Activated CD8-positive, alpha-beta T cell treated with anti-CD3 and anti-CD28 coated beads for 36 hours (primary cell): ENCODE measurements at regions not wholly inside any gene's neighbourhood (a gene's known extent, or its start where the extent isn't known, plus 50 kb on each side); places are given as distances from the start of the nearest gene placed in this dataset.

Source experiments
- ATAC-seq: fragments of 200-7000 bp; cut with Tn5 transposase; one replicate; pipeline ENCODE4 v1.10.0; 2021; ENCODE audit warnings: mild to moderate bottlenecking, moderate library complexity
- CTCF ChIA-PET: fragments of 350-600 bp; sonication (Branson Sonifier 250); formaldehyde crosslinking; loops from one replicate; lab custom pipeline; 2021; ENCODE audit warnings: antibody characterized with exemption; lab: Charles Lee
- POLR2A ChIA-PET: fragments of 350-600 bp; sonication (Branson Sonifier 250); formaldehyde crosslinking; loops from one replicate; lab custom pipeline; 2021; ENCODE audit warnings: antibody characterized with exemption; lab: Charles Lee
- DNase-seq: peaks from one replicate; pipeline ENCODE4 v3.0.0-alpha.2; 2020
- H3K27ac Mint-ChIP-seq: one replicate; pipeline ENCODE4 v1.8.0; 2021; ENCODE audit warnings: mild to moderate bottlenecking, mixed read lengths
- H3K27me3 Mint-ChIP-seq: one replicate; pipeline ENCODE4 v1.8.0; 2021; ENCODE audit warnings: mixed read lengths
- H3K36me3 Mint-ChIP-seq: one replicate; pipeline ENCODE4 v1.8.0; 2021; ENCODE audit warnings: low read depth, mixed read lengths
- H3K4me1 Mint-ChIP-seq: one replicate; pipeline ENCODE4 v1.8.0; 2021; ENCODE audit warnings: low read depth, mixed read lengths
- H3K4me3 Mint-ChIP-seq: one replicate; pipeline ENCODE4 v1.8.0; 2021; ENCODE audit warnings: mild to moderate bottlenecking, moderate library complexity, mixed read lengths
- H3K9me3 Mint-ChIP-seq: one replicate; pipeline ENCODE4 v1.8.0; 2021; ENCODE audit warnings: mixed read lengths
- intact Hi-C: fragments of 100-400 bp; cut with micrococcal nuclease; formaldehyde crosslinking; loops from one replicate; pipeline ENCODE4 v1.10.0; 2022
- TF ChIP-seq, protein P1 (sequence below): fragments of 200-600 bp; IDR thresholded peaks from one replicate; pipeline ENCODE4 v1.8.0; 2022; ENCODE audit warnings: antibody characterized with exemption, mild to moderate bottlenecking

DNA sequence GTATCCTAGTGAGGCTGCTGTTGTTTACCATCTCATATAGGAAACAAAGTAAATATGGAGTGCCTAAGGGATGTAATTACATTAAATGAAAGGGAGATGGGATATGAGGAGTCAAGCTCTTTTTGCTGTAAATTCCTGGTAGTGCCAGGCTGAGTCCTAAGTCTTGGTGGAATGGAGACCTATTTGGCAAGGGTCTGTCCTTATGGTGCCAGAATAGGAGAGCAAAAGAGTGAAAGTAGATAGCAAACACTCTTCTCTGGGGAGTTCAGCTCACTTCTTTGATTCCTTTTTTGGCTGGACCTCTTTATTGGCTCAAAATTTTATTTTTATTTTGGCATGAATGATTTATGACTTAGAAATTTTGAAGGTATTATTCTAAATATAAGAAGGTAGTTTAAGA lies 380.8 kb downstream of the TMEM232 start:
- POLR2A ChIA-PET = no interaction called here
- H3K9me3 Mint-ChIP-seq = no peaks in the 10 kb centered on the region
- H3K4me3 Mint-ChIP-seq = no peak overlapping the region

GRCh38 chr5:110346893-110347358 lies 379.5 kb downstream of the TMEM232 start:
- Mint-ChIP-seq H3K27ac (no peak overlapping the region), H3K36me3 (no peaks in the 10 kb centered on the region), H3K27me3 (no peaks in the 10 kb centered on the region), H3K4me3 (no peak overlapping the region), H3K4me1 (no peaks in the 10 kb centered on the region), H3K9me3 (no peaks in the 10 kb centered on the region)
- TF ChIP-seq, protein P1, sequence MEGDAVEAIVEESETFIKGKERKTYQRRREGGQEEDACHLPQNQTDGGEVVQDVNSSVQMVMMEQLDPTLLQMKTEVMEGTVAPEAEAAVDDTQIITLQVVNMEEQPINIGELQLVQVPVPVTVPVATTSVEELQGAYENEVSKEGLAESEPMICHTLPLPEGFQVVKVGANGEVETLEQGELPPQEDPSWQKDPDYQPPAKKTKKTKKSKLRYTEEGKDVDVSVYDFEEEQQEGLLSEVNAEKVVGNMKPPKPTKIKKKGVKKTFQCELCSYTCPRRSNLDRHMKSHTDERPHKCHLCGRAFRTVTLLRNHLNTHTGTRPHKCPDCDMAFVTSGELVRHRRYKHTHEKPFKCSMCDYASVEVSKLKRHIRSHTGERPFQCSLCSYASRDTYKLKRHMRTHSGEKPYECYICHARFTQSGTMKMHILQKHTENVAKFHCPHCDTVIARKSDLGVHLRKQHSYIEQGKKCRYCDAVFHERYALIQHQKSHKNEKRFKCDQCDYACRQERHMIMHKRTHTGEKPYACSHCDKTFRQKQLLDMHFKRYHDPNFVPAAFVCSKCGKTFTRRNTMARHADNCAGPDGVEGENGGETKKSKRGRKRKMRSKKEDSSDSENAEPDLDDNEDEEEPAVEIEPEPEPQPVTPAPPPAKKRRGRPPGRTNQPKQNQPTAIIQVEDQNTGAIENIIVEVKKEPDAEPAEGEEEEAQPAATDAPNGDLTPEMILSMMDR = no peak
- DNase-seq (no peak), ATAC-seq (no peak)
- intact Hi-C loops = no loop called here
- ChIA-PET CTCF (no interaction called here), POLR2A (no interaction called here)

More for the DNA sequence above, 380.8 kb downstream of the TMEM232 start:
- TF ChIP-seq, protein P1 = no peak
- Mint-ChIP-seq H3K27ac (no peak overlapping the region), H3K36me3 (no peaks in the 10 kb centered on the region), H3K4me1 (no peaks in the 10 kb centered on the region), H3K27me3 (no peaks in the 10 kb centered on the region)
- ATAC-seq (no peak), DNase-seq (no peak)
- CTCF ChIA-PET = interaction anchor here (0.7 kb wide), 1 partner anchor 9 kb away, joined by 3 read pairs; no protein-coding TSS in a partner anchor
- intact Hi-C loops = no loop called here

DNA sequence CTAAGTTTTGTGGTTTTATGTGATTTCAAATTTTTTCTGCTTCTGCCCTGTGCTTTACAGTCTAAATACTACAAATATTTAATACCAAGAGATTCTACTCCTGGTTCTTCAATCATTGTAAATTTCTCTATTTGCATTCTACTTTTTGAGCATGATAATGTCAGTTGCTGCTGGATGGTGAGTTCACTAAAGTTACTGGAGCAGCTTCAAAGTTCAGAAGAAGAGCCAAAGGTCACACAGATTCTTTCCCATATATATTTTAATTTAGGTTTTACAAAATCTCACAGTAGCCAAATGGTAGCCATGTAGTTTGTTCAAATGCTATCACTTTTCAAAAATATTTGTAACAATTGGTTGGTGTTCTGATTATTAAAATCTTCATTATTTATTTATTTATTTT lies 378.7 kb downstream of the TMEM232 start:
- Mint-ChIP-seq H3K4me3 (no peak overlapping the region), H3K36me3 (no peaks in the 10 kb centered on the region), H3K4me1 (no peaks in the 10 kb centered on the region), H3K27me3 (no peaks in the 10 kb centered on the region), H3K27ac (no peak overlapping the region), H3K9me3 (no peaks in the 10 kb centered on the region)
- no peak for DNase-seq
- no peak for ATAC-seq
- ChIA-PET CTCF (no interaction called here), POLR2A (interaction anchor here (0.5 kb wide), 1 partner anchor 715 kb away, joined by 4 read pairs; no protein-coding TSS in a partner anchor)
- intact Hi-C loops = no loop called here
- TF ChIP-seq, protein P1 = no peak

DNA sequence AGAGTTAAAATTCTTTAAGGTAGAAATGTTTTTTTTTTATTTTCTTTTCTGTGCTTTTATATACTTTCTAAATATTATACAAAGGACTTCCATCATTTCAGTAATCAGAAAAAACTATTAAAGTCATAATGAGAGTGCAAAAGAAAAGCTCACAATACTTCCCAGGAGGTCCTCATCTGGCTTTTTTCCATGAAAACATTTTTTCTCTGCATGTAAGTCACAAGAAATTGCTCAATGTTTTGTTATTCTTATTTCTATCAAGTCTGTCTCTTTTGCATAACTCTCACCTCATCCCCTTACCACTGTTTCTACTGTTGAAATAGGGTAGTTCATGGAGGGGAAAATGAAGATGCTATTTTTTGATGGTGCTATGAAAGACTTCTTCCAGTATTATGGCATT lies 375.0 kb downstream of the TMEM232 start:
- TF ChIP-seq, protein P1 = no peak
- DNase-seq (no peak), ATAC-seq (no peak)
- Mint-ChIP-seq H3K4me1 (no peaks in the 10 kb centered on the region), H3K27ac (no peak overlapping the region), H3K4me3 (no peak overlapping the region), H3K27me3 (no peaks in the 10 kb centered on the region), H3K36me3 (no peaks in the 10 kb centered on the region), H3K9me3 (no peaks in the 10 kb centered on the region)
- intact Hi-C loops = no loop called here
- POLR2A ChIA-PET = no interaction called here
- CTCF ChIA-PET = no interaction called here

GRCh38 chr5:110354311-110354710 lies 372.2 kb downstream of the TMEM232 start:
- ChIA-PET POLR2A (no interaction called here), CTCF (no interaction called here)
- Mint-ChIP-seq H3K4me1 (no peaks in the 10 kb centered on the region), H3K27me3 (no peaks in the 10 kb centered on the region), H3K4me3 (no peak overlapping the region), H3K27ac (no peak overlapping the region), H3K36me3 (no peaks in the 10 kb centered on the region), H3K9me3 (no peaks in the 10 kb centered on the region)
- ATAC-seq = no peak
- intact Hi-C loops = no loop called here
- DNase-seq = no peak
- TF ChIP-seq, protein P1 = no peak
